Activated naive CD4-positive, alpha-beta T cell treated with anti-CD3 and anti-CD28 coated beads for 36 hours (primary cell): ENCODE measurements at regions not wholly inside any gene's neighbourhood (a gene's known extent, or its start where the extent isn't known, plus 50 kb on each side); places are given as distances from the start of the nearest gene placed in this dataset.

Experiments
- CTCF ChIA-PET: fragments of 350-600 bp; sonication (Branson Sonifier 250); formaldehyde crosslinking; loops from one replicate; lab custom pipeline; 2021; ENCODE audit warnings: antibody characterized with exemption; lab: Charles Lee
- DNase-seq: peaks from one replicate; pipeline ENCODE4 v3.0.0-alpha.2; 2020
- H3K27ac Mint-ChIP-seq: one replicate; pipeline ENCODE4 v1.8.0; 2021; ENCODE audit warnings: mild to moderate bottlenecking, mixed read lengths
- H3K27me3 Mint-ChIP-seq: one replicate; pipeline ENCODE4 v1.8.0; 2021; ENCODE audit warnings: low read depth, mixed read lengths
- H3K36me3 Mint-ChIP-seq: one replicate; pipeline ENCODE4 v1.8.0; 2021; ENCODE audit warnings: low read depth, mixed read lengths
- H3K4me1 Mint-ChIP-seq: one replicate; pipeline ENCODE4 v1.8.0; 2021; ENCODE audit warnings: low read depth, mixed read lengths
- H3K4me3 Mint-ChIP-seq: one replicate; pipeline ENCODE4 v1.8.0; 2021; ENCODE audit warnings: mild to moderate bottlenecking, moderate library complexity, mixed read lengths
- H3K9me3 Mint-ChIP-seq: one replicate; pipeline ENCODE4 v1.8.0; 2021; ENCODE audit warnings: mixed read lengths
- intact Hi-C: fragments of 100-400 bp; cut with micrococcal nuclease; formaldehyde crosslinking; loops from one replicate; pipeline ENCODE4 v1.15.1; 2023

DNA sequence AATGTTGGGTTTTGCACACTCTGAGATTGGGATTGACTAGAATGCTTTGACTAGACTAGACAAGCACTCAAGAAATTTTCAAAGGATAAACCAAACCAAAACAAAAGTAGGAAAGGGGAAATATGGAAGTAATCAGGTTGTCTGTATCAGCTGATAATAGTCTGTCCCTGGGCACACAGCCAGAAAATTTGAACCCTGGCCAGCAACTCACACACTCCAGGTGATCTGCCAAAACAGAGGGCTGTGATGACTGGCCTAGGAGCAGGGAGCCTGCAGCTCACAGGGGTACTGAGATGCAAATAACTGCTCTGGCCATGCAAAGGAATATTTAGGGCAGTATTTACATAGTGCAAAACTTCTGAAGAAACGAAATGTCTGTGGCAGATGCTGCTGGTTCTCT is 112.3 kb upstream of the SMIM23 start:
- Mint-ChIP-seq H3K27me3 (peaks cover 16% of the 10 kb centered on the region), H3K36me3 (no peaks in the 10 kb centered on the region), H3K9me3 (peaks cover 3% of the 10 kb centered on the region), H3K27ac (no peak overlapping the region), H3K4me1 (peaks cover 15% of the 10 kb centered on the region), H3K4me3 (no peak overlapping the region)
- CTCF ChIA-PET: interaction anchor here (0.6 kb wide), 1 partner anchor 630 kb away, joined by 3 read pairs; no protein-coding TSS in a partner anchor
- no peak for DNase-seq
- intact Hi-C loops: no loop called here

- no peak for DNase-seq
- intact Hi-C loops: no loop called here
- no peaks in the 10 kb centered on the region for H3K36me3 Mint-ChIP-seq
- no peak overlapping the region for H3K27ac Mint-ChIP-seq
- H3K4me1 Mint-ChIP-seq: peaks cover 15% of the 10 kb centered on the region
- H3K27me3 Mint-ChIP-seq: peaks cover 16% of the 10 kb centered on the region
- CTCF ChIA-PET: interaction anchor here (0.6 kb wide), 1 partner anchor 630 kb away, joined by 3 read pairs; no protein-coding TSS in a partner anchor
- peaks cover 3% of the 10 kb centered on the region for H3K9me3 Mint-ChIP-seq
- H3K4me3 Mint-ChIP-seq: no peak overlapping the region
Measured at GRCh38 chr5:171673840-171674239, 111.8 kb upstream of the SMIM23 start.

DNA sequence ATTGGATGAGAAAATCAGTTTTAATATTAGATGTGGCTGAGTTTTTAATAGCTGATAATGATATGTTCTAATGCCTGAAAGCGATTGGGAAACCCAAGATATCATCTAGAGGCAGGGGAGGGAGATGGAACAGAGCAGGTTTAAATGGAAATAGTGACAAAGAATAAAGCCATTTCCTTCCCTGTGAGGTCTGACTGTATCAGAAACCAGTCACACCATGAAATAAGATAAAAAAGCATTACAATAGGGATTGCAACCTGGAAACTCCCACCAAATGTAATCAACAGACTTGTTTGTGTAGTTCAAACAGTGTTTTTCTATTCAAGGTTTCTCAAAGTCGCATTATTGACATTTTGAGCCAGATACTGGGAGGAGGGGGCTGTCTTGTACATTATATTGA is 110.1 kb upstream of the SMIM23 start:
- Mint-ChIP-seq H3K36me3 (no peaks in the 10 kb centered on the region), H3K27me3 (peaks cover 16% of the 10 kb centered on the region), H3K27ac (no peak overlapping the region), H3K4me1 (peaks cover 15% of the 10 kb centered on the region), H3K4me3 (no peak overlapping the region), H3K9me3 (peaks cover 3% of the 10 kb centered on the region)
- no peak for DNase-seq
- CTCF ChIA-PET: no interaction called here
- intact Hi-C loops: loop anchor here (5.0 kb wide), 1 partner anchor 232 kb away; no protein-coding TSS in a partner anchor

DNA sequence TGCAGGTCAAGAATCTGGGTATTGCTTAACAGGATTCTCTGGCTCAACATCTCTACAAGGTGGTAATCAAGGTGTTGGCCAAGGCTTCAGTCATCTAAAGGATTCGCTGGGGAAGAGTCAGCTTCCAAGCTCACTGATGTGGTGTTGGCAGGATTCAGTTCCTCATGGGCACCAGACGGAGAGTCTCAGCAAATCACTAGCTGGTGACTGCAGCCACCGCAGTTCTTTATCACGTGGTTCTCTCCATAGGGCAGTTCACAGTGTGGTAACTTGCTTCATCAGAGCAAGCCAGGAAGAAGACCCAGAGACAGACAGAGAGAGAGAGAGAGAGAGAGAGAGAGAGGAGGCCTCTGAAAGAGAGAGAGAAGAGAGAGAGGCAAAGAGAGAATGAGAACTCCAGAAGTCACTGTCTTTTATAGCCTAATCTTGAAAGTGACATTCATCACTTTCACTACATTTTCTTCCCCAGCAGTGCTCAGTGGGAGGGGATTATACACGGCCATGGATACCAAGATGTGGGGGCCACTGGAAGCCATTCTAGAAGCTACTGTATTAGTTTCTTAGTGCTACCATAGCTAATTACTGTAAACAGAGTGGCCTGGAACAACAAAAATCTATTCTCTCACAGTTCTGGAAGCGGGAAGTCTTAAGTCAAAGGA is 109.2 kb upstream of the SMIM23 start:
- H3K27ac Mint-ChIP-seq: no peak overlapping the region
- peaks cover 15% of the 10 kb centered on the region for H3K4me1 Mint-ChIP-seq
- H3K4me3 Mint-ChIP-seq: no peak overlapping the region
- intact Hi-C loops: loop anchor here (5.0 kb wide), 1 partner anchor 231 kb away; no protein-coding TSS in a partner anchor
- peaks cover 22% of the 10 kb centered on the region for H3K27me3 Mint-ChIP-seq
- peaks cover 3% of the 10 kb centered on the region for H3K9me3 Mint-ChIP-seq
- CTCF ChIA-PET: no interaction called here
- no peak for DNase-seq
- H3K36me3 Mint-ChIP-seq: no peaks in the 10 kb centered on the region

- DNase-seq: no peak
- Mint-ChIP-seq H3K4me3 (no peak overlapping the region), H3K36me3 (no peaks in the 10 kb centered on the region), H3K27ac (no peak overlapping the region), H3K27me3 (peaks cover 32% of the 10 kb centered on the region), H3K4me1 (peaks cover 15% of the 10 kb centered on the region), H3K9me3 (peaks cover 2% of the 10 kb centered on the region)
- CTCF ChIA-PET: interaction anchor here (1.1 kb wide), 1 partner anchor 9 kb away, joined by 3 read pairs; no protein-coding TSS in a partner anchor
- intact Hi-C loops: loop anchor here (5.0 kb wide), 1 partner anchor 229 kb away; no protein-coding TSS in a partner anchor
Measured at GRCh38 chr5:171678646-171679045, 107.0 kb upstream of the SMIM23 start.

- H3K27ac Mint-ChIP-seq: no peak overlapping the region
- no peak for DNase-seq
- peaks cover 9% of the 10 kb centered on the region for H3K4me1 Mint-ChIP-seq
- no peaks in the 10 kb centered on the region for H3K36me3 Mint-ChIP-seq
- no peaks in the 10 kb centered on the region for H3K9me3 Mint-ChIP-seq
- H3K27me3 Mint-ChIP-seq: peaks cover 27% of the 10 kb centered on the region
- intact Hi-C loops: no loop called here
- CTCF ChIA-PET: no interaction called here
- H3K4me3 Mint-ChIP-seq: no peak overlapping the region
Measured at GRCh38 chr5:171680485-171680884, 105.1 kb upstream of the SMIM23 start.

- CTCF ChIA-PET: interaction anchor here (0.6 kb wide), 1 partner anchor 375 kb away, joined by 3 read pairs; no protein-coding TSS in a partner anchor
- no peak for DNase-seq
Measured at GRCh38 chr5:171681061-171681460, 104.6 kb upstream of the SMIM23 start.

DNA sequence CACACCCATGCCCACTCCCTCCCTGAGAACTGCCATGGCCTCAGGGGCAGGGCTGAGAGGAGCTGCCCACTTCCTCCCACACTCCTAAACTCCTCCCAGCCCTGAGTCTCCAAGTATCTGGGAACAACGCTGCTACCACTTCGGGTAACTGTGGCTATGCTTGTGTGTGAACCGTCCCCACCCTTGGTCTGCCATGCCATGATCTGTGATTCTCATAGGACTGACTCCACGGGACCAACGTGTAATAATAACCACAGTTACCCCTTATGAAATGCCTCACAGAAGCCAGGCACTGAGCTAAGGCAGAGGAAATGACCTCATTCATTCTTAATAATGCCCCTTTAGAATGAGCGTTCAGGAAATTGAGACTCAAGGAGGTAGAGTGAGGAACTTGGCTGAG is 103.9 kb upstream of the SMIM23 start:
- H3K27ac Mint-ChIP-seq: no peak overlapping the region
- H3K9me3 Mint-ChIP-seq: no peaks in the 10 kb centered on the region
- peaks cover 25% of the 10 kb centered on the region for H3K27me3 Mint-ChIP-seq
- CTCF ChIA-PET: interaction anchor here (0.6 kb wide), 1 partner anchor 374 kb away, joined by 3 read pairs; no protein-coding TSS in a partner anchor
- intact Hi-C loops: no loop called here
- peaks cover under 1% of the 10 kb centered on the region for H3K4me1 Mint-ChIP-seq
- no peaks in the 10 kb centered on the region for H3K36me3 Mint-ChIP-seq
- H3K4me3 Mint-ChIP-seq: no peak overlapping the region
- DNase-seq: no peak

More at GRCh38 chr5:171681061-171681460, 104.6 kb upstream of the SMIM23 start:
- intact Hi-C loops: no loop called here
- H3K4me1 Mint-ChIP-seq: peaks cover 7% of the 10 kb centered on the region
- no peaks in the 10 kb centered on the region for H3K9me3 Mint-ChIP-seq
- H3K27me3 Mint-ChIP-seq: peaks cover 27% of the 10 kb centered on the region
- no peak overlapping the region for H3K27ac Mint-ChIP-seq
- H3K36me3 Mint-ChIP-seq: no peaks in the 10 kb centered on the region
- H3K4me3 Mint-ChIP-seq: no peak overlapping the region

GRCh38 chr5:171682801-171683200 is 102.8 kb upstream of the SMIM23 start:
- H3K27ac Mint-ChIP-seq: no peak overlapping the region
- H3K9me3 Mint-ChIP-seq: no peaks in the 10 kb centered on the region
- H3K27me3 Mint-ChIP-seq: peaks cover 25% of the 10 kb centered on the region
- CTCF ChIA-PET: no interaction called here
- DNase-seq: no peak
- no peak overlapping the region for H3K4me3 Mint-ChIP-seq
- H3K4me1 Mint-ChIP-seq: no peaks in the 10 kb centered on the region
- intact Hi-C loops: no loop called here
- H3K36me3 Mint-ChIP-seq: no peaks in the 10 kb centered on the region

- H3K27ac Mint-ChIP-seq: no peak overlapping the region
- peaks cover 25% of the 10 kb centered on the region for H3K27me3 Mint-ChIP-seq
- CTCF ChIA-PET: interaction anchor here (1.1 kb wide), 1 partner anchor 58 kb away, joined by 3 read pairs; no protein-coding TSS in a partner anchor
- intact Hi-C loops: no loop called here
- H3K4me1 Mint-ChIP-seq: no peaks in the 10 kb centered on the region
- no peaks in the 10 kb centered on the region for H3K36me3 Mint-ChIP-seq
- no peaks in the 10 kb centered on the region for H3K9me3 Mint-ChIP-seq
- no peak for DNase-seq
- H3K4me3 Mint-ChIP-seq: no peak overlapping the region
Measured at GRCh38 chr5:171684169-171684568, 101.4 kb upstream of the SMIM23 start.

- no peak for DNase-seq
- H3K36me3 Mint-ChIP-seq: no peaks in the 10 kb centered on the region
- H3K4me1 Mint-ChIP-seq: no peaks in the 10 kb centered on the region
Measured at GRCh38 chr5:171688696-171689495, 96.7 kb upstream of the SMIM23 start.

GRCh38 chr5:171689853-171690417 is 95.7 kb upstream of the SMIM23 start:
- no peaks in the 10 kb centered on the region for H3K4me1 Mint-ChIP-seq
- no peak overlapping the region for H3K4me3 Mint-ChIP-seq
- H3K27me3 Mint-ChIP-seq: peaks cover 3% of the 10 kb centered on the region
- intact Hi-C loops: no loop called here
- CTCF ChIA-PET: no interaction called here
- H3K36me3 Mint-ChIP-seq: no peaks in the 10 kb centered on the region
- H3K27ac Mint-ChIP-seq: no peak overlapping the region
- H3K9me3 Mint-ChIP-seq: no peaks in the 10 kb centered on the region
- DNase-seq: no peak

More at GRCh38 chr5:171688696-171689495, 96.7 kb upstream of the SMIM23 start:
- Mint-ChIP-seq H3K27me3 (peaks cover 3% of the 10 kb centered on the region), H3K4me3 (no peak overlapping the region), H3K27ac (no peak overlapping the region), H3K9me3 (no peaks in the 10 kb centered on the region)
- CTCF ChIA-PET: no interaction called here
- intact Hi-C loops: no loop called here
